Dermis blood vessel endothelial cell (primary cell): ENCODE measurements at regions not wholly inside any gene's neighbourhood (a gene's known extent, or its start where the extent isn't known, plus 50 kb on each side); places are given as distances from the start of the nearest gene placed in this dataset.
A peak's percentile ranks its signal among the peaks of the same experiment; 100 is the strongest.

ENCODE experiments used
- DNase-seq: peaks from one replicate; pipeline ENCODE4 v3.0.0; 2010

GRCh38 chr12:77777274-77777673 is 53.4 kb upstream of the NAV3 start:
- DNase-seq = peak; percentile 8

- no peak for DNase-seq
Observed at GRCh38 chr12:77774761-77775160, 55.9 kb upstream of the NAV3 start.

DNA sequence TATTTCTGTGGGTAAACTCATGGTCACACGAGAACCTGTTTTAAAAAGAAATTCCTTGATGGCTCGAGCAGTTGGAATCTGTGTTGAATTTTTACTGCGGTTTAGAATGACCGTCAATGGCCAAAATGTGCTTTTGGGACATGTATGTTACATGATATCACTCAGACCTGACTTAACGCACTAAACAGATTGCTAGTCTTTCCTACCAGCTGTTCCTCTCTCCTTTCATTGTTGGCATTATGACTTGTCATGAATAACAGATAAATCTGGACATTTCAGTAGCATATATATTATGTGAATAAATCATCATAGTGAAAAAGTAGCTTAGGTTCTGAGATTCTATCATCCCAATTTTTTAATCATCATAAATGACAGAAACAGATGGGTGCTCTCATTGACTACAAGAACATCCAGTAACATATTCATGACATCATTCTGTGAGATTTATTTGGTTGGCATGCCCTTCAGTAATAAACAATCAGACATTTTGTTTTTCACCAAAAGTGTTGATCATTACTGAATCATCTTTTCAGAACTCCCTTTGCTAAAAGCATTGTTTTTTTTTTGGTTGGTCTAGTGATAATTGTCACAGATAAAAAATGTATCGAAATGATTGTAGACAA is 57.9 kb upstream of the NAV3 start:
- no peak for DNase-seq

GRCh38 chr12:77768558-77768957 is 62.1 kb upstream of the NAV3 start:
- no peak for DNase-seq

- no peak for DNase-seq
Observed at GRCh38 chr12:77767756-77768343, 62.8 kb upstream of the NAV3 start.

GRCh38 chr12:77767335-77767734 is 63.4 kb upstream of the NAV3 start:
- no peak for DNase-seq

DNA sequence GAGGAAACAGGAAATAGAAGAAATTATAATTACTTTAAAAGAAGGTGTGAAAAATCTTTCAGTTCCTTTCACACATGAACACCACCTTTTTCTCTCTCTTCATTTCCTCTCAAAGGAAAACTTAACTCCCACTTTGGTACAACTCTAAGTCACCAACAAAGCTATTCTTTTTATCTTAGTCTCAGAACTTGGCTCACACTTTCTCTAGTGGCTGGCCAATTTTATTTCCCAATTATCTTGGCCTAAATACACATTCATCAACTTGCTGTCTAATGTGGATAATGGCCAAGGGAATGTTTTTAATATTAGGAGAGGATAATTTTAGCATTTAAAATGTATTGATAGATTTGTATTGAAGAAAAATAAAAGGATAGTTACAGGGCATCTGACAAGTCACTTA is 64.5 kb upstream of the NAV3 start:
- no peak for DNase-seq

GRCh38 chr12:77761286-77761685 is 69.4 kb upstream of the NAV3 start:
- no peak for DNase-seq

GRCh38 chr12:77760271-77761025 is 70.2 kb upstream of the NAV3 start:
- no peak for DNase-seq

DNA sequence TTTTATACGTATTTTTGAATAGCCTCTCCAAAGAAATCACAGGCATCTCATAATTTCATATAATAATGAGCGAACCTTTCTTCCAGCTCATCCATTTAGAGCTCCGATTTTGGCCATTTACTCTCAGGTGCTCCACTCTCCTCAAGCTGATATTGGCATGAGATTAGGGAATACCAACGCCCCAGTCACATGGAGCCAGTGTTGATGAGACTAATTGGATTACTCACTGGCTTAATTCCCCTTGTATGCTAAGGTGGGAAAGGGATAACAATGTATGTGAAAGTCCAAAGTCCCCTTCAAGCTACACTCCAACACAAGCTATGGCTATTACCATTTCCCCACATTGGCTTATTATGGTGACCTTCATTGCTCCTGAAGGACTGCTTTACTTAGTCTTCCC is 76.6 kb upstream of the NAV3 start:
- no peak for DNase-seq

DNA sequence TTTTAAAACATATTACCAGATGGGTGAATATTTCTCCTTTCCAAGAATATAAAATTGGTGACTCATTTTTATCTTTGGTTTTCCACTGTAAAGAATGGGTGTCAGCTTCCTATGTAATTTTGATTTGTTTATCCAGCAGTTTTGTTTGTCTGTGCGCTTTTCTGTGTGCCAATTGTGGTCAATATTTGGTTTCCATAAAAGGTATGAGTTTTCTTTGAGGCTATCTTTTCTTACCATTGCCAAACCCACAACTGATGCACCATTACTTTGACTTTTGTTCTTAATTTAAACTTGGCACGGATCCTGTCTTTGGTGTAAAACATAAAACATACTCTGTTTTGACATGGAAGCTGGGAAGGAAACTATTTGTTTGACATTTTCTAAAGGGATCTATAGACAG is 78.8 kb upstream of the NAV3 start:
- peak; percentile 51 for DNase-seq

GRCh38 chr12:77746096-77746495 is 84.6 kb upstream of the NAV3 start:
- DNase-seq = peak; percentile 61

DNA sequence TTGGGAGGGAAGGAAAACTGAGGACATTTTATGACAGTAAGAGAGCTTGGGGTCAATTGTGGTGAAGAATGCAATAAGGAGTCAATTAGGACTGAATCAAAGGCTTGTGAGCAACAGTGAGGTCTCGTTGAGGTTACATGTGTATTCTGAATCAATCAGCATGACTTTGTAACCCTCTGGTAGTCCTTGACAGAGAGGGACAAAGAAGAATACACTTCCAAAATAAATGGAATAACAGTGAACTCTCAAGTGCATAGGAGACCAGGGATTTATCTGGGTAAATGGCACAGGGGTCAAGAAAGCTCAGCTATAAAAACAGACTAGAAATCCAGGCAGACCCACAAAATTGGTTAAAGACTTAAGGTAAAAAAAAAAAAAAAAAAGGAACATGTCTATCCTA is 85.1 kb upstream of the NAV3 start:
- DNase-seq = no peak

DNA sequence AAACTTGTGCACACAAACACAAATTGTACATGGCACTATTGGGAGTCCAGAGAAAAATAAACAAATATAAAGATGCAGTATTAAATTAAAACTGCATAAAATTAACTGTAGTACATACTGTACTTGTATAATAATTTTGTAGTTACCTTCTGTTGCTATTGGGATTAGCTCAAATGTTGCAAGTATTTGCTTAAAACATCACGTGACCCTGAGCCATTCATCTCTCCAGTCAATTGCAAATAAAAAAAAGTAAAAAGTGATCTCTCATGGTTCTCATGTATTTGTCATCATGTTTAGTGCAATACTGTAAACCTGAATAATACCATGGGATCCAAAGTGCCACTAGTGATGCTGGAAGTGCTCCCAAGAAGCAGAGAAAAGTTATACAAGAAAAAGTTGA is 88.1 kb upstream of the NAV3 start:
- DNase-seq = no peak

GRCh38 chr12:77741974-77742517 is 88.6 kb upstream of the NAV3 start:
- no peak for DNase-seq

DNA sequence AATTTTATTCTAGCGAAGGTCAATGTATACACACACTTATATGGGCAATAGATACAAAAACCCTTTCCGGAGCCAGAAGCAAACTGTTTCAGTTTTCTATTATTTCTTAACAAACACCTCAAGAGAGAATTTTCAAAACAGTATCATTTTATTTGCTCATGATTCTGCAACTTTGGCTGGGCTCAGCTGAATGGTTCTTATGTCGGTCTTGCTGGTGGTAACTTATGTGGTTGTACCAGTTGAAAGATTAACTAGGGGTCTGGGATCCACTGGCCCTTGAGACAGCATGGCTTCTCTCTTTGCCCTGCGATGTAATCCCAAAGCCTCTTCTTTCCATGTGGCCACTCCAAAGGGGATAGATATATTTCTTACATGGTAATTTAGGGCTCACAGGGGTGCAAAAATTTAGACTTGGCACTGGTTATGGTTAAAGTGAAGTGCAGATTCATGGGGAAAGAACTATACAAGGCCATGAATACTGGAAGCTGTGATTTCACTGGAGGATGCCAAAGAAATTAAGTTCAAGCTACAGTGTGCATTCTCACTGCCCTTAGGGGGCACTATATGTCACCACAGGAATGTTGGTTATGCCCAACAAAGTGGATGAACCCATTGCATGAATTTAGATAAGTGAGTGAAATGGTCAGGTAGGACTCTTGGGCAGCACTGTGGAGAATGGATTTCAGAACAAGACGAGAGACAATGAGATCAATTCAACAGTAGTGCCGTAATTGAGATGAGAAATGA is 94.3 kb upstream of the NAV3 start:
- DNase-seq = no peak

DNA sequence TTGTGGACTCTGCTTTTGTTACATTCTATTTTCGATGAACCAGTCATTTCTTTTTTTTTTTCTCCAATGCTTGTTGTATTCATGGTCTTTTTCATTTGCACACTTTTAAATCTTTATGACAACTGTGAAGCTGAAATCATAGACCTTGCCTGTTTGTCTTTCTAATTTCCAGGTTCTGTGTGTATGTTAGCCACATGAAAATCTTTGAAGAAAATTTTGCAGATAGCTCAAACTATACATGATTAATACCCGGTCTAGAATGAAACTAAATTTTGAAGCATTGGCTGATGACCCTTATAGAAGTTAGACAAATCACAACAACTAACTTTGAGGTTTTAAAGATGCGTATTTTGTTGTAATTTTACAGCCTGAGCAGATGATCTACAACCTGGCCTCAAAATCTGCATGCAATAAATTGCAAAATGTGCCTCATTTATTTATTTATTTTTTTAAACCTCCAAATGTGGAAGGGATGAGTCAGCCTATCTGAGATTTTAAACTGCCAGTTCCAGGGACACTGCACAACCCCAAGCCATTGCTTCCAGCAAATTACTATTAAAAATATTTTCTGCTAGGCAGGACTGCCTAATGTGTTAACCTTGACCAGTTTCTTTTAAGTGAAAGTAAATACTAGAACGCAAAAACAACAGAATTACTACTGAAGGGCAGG is 96.3 kb upstream of the NAV3 start:
- DNase-seq = no peak

GRCh38 chr12:77728018-77728417 is 102.7 kb upstream of the NAV3 start:
- no peak for DNase-seq

GRCh38 chr12:77727442-77728001 is 103.2 kb upstream of the NAV3 start:
- no peak for DNase-seq

DNA sequence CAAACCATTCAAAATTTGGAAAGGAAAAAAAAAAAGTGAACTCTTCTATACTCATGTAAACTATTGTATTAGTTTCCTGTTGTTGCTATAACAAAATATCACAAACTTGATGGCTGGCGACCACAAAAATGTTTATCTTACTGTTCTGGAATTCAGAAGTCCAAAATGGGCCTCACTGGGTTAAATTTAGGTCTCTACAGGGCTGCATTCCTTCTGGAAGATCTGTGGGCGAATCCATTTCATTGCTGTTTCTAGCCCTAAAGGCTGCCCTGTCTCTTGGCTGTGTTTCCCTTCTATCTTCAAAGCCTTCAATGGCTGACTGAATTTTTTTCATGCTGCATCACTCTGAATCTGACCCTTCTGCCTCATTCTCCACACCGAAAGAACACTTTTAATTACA is 105.1 kb upstream of the NAV3 start:
- DNase-seq = no peak

GRCh38 chr12:77724367-77724957 is 106.2 kb upstream of the NAV3 start:
- peak; percentile 69 for DNase-seq

GRCh38 chr12:77723308-77723707 is 107.4 kb upstream of the NAV3 start:
- no peak for DNase-seq
